GM23248 (cell line): ENCODE measurements at regions not wholly inside any gene's neighbourhood (a gene's known extent, or its start where the extent isn't known, plus 50 kb on each side); places are given as distances from the start of the nearest gene placed in this dataset.
A peak's percentile ranks its signal among the peaks of the same experiment; 100 is the strongest.
"Not testable (repeated sequence)": the region's sequence is repeated elsewhere in the genome, so short reads cannot be mapped to it uniquely, and the experiment has no call there.

Experiments used
- DNase-seq: peaks from one replicate; pipeline ENCODE4 v3.0.0-alpha.2; 2015
- H2AFZ ChIP-seq: fragments of 200-600 bp; sonication (generic); 2 replicates; pipeline ENCODE4 v1.6.1; 2016; ENCODE audit warnings: antibody characterized with exemption
- H3F3A ChIP-seq: fragments of 200-600 bp; sonication (generic); 2 replicates; pipeline ENCODE4 v1.6.1; 2016; ENCODE audit warnings: mild to moderate bottlenecking, antibody characterized with exemption, mixed run types; ENCODE audit not compliant: insufficient read depth
- H3K27ac ChIP-seq: fragments of 200-600 bp; sonication (generic); 2 replicates; pipeline ENCODE4 v1.5.1; 2016; ENCODE audit warnings: mild to moderate bottlenecking
- H3K27me3 ChIP-seq: fragments of 200-600 bp; sonication (generic); replicated peaks from 2 replicates; pipeline ENCODE4 v1.6.1; 2016; ENCODE audit warnings: mild to moderate bottlenecking; ENCODE audit not compliant: insufficient read depth
- H3K36me3 ChIP-seq: fragments of 200-600 bp; sonication (generic); 2 replicates; pipeline ENCODE4 v1.6.1; 2016; ENCODE audit warnings: low read depth, mild to moderate bottlenecking
- H3K4me1 ChIP-seq: fragments of 200-600 bp; sonication (generic); 2 replicates; pipeline ENCODE4 v1.6.1; 2016; ENCODE audit warnings: mild to moderate bottlenecking; ENCODE audit not compliant: insufficient read depth
- H3K4me2 ChIP-seq: fragments of 200-600 bp; sonication (generic); one replicate; pipeline ENCODE4 v1.6.1; 2016; ENCODE audit warnings: mild to moderate bottlenecking; ENCODE audit not compliant: unreplicated experiment
- H3K4me3 ChIP-seq: fragments of 200-600 bp; sonication (generic); 2 replicates; pipeline ENCODE4 v1.5.1; 2016; ENCODE audit warnings: mild to moderate bottlenecking
- H3K79me2 ChIP-seq: fragments of 200-600 bp; sonication (generic); 2 replicates; pipeline ENCODE4 v1.6.1; 2016; ENCODE audit warnings: mild to moderate bottlenecking; ENCODE audit not compliant: insufficient read depth
- H3K9ac ChIP-seq: fragments of 200-600 bp; sonication (generic); 2 replicates; pipeline ENCODE4 v1.6.1; 2016; ENCODE audit warnings: mild to moderate bottlenecking
- H3K9me2 ChIP-seq: fragments of 200-600 bp; sonication (generic); 2 replicates; pipeline ENCODE4 v1.6.1; 2016; ENCODE audit warnings: mixed run types, mild to moderate bottlenecking, moderate library complexity; ENCODE audit not compliant: insufficient read depth
- H3K9me3 ChIP-seq: fragments of 200-600 bp; sonication (generic); one replicate; pipeline ENCODE4 v1.6.1; 2017; ENCODE audit warnings: low read depth
- H4K20me1 ChIP-seq: fragments of 200-600 bp; sonication (generic); 2 replicates; pipeline ENCODE4 v1.6.0; 2016; ENCODE audit not compliant: insufficient read depth
- EZH2 ChIP-seq: fragments of 200-600 bp; sonication (generic); IDR thresholded peaks from 2 replicates; pipeline ENCODE4 v1.6.1; 2018; ENCODE audit warnings: antibody characterized with exemption, mild to moderate bottlenecking; ENCODE audit not compliant: insufficient read depth, poor library complexity, severe bottlenecking
- EZH2phosphoT487 ChIP-seq: fragments of 200-600 bp; sonication (generic); IDR thresholded peaks from 2 replicates; pipeline ENCODE4 v1.6.1; 2018; ENCODE audit warnings: antibody characterized with exemption, moderate library complexity, mild to moderate bottlenecking, low read depth; ENCODE audit not compliant: insufficient read depth
- WGBS, 2 experiments: methylation state at CpG; one replicate each; pipeline ENCODE4 v1.1.6; 2015 to 2017; ENCODE audit warnings: low lambda C conversion rate in 2 of 2, low coverage in 1 of 2; ENCODE audit errors: missing lambda C conversion rate in 2 of 2; 5-methylcytosine and 5-hydroxymethylcytosine counted together
- in situ Hi-C: fragments of 300-500 bp; cut with MboI; formaldehyde crosslinking; loops from 2 replicates; pipeline ENCODE4 v1.15.0; 2020

DNA sequence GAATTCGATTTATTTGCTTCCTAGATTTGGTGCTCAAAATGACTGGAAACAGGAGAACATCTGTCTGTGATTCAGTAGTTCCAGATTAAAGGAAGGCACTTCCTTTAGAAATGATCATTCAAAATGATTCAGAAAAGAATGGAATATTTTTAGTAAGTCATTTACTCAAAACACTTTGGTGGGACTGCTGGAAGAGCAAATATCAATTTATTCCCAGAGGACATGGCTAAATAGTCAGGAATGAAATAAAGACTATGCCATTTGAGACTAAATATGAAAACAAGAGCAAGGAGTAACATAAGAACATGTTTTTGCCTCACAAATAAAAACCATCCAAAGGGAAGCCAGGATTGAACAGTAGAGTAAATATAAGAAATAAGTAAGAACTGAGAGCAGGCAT, 138.6 kb upstream of the RASA1 start:
- no peak overlapping the region for H3K4me3 ChIP-seq
- no peaks in the 10 kb centered on the region for H3K79me2 ChIP-seq
- no peaks in the 10 kb centered on the region for H3K9me3 ChIP-seq
- TF ChIP-seq EZH2 (no peak), EZH2phosphoT487 (no peak)
- H3K4me2 ChIP-seq, result peak overlapping the region; percentile 61
- H3K9me2 ChIP-seq, result no peaks in the 10 kb centered on the region; the same call in 1 of the 2 replicates
- no peaks in the 10 kb centered on the region for H3K27me3 ChIP-seq
- H3K27ac ChIP-seq, result peak overlapping the region; percentile 79
- H4K20me1 ChIP-seq, result no peaks in the 10 kb centered on the region
- peaks cover 57% of the 10 kb centered on the region for H3K4me1 ChIP-seq
- peak overlapping the region; percentile 25 for H2AFZ ChIP-seq
- H3K9ac ChIP-seq, result no peak overlapping the region
- H3F3A ChIP-seq, result peaks cover 35% of the 10 kb centered on the region
- 27 to 45% methylated on average over 1 of the region's 1 CpG for WGBS, 2 experiments
- peak; percentile 20 for DNase-seq
- no peaks in the 10 kb centered on the region for H3K36me3 ChIP-seq
- in situ Hi-C loops, result no loop called here

GRCh38 chr5:87132696-87133095, 135.0 kb upstream of the RASA1 start:
- TF ChIP-seq EZH2, result no peak
- TF ChIP-seq EZH2phosphoT487, result no peak
- no peak overlapping the region for H2AFZ ChIP-seq

DNA sequence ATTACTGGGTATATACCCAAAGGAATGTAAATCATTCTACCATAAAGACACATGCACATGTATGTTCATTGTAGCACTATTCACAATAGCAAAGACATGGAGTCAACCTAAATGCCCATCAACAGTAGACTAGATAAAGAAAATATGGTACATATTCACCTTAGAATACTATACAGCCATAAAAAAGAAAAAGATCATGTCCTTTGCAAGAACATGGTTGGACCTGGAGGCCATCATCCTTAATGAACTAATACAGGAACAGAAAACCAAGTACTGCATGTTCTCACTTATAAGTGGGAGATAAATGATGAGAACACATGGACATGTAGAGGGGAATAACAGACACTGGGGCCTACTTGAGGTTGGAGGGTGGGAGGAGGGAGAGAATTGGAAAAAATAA, 133.2 kb upstream of the RASA1 start:
- not testable (repeated sequence) for DNase-seq, H3K27me3 ChIP-seq

More at GRCh38 chr5:87132696-87133095, 135.0 kb upstream of the RASA1 start:
- Histone ChIP-seq H3K79me2 (no peaks in the 10 kb centered on the region), H3K9me2 (no peaks in the 10 kb centered on the region; the same call in 1 of the 2 replicates), H4K20me1 (no peaks in the 10 kb centered on the region), H3F3A (peaks cover 17% of the 10 kb centered on the region), H3K9me3 (no peaks in the 10 kb centered on the region), H3K4me1 (peaks cover 42% of the 10 kb centered on the region), H3K4me2 (no peak overlapping the region), H3K27me3 (no peaks in the 10 kb centered on the region), H3K27ac (no peak overlapping the region), H3K9ac (no peak overlapping the region), H3K4me3 (no peak overlapping the region), H3K36me3 (no peaks in the 10 kb centered on the region)
- peak; percentile 30 for DNase-seq
- in situ Hi-C loops, result no loop called here

DNA sequence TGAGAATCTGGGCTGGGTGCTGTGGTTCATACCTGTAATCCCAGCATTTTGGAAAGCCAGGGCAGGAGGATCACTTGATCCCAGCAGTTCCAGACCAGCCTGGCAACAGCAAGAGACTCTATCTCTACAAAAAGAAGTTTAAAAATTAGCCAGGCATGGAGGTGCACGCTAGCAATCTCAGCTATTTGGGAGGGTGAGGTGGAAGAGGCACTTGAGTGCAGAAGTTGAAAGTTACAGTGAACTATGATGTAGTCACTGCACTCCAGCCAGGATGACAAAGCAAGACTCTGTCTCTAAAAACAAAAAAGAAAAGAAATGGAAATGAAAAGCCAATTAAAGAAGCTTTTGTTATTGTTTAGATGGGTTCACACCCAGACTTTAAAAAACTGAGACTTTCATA, 131.6 kb upstream of the RASA1 start:
- peak overlapping the region; percentile 30 for H3K9ac ChIP-seq
- H3F3A ChIP-seq, result 0 out of 2 replicates have a peak, but pooled peaks cover 10% of the 10 kb centered on the region
- no peaks in the 10 kb centered on the region for H4K20me1 ChIP-seq
- peak overlapping the region; percentile 72 for H2AFZ ChIP-seq
- peaks cover 38% of the 10 kb centered on the region for H3K4me1 ChIP-seq
- no peaks in the 10 kb centered on the region for H3K79me2 ChIP-seq
- no peaks in the 10 kb centered on the region for H3K27me3 ChIP-seq
- TF ChIP-seq EZH2, result no peak
- TF ChIP-seq EZH2phosphoT487, result no peak
- in situ Hi-C loops, result no loop called here
- WGBS, 2 experiments, result 3 to 8% methylated on average over 1 of the region's 1 CpG
- H3K4me3 ChIP-seq, result no peak overlapping the region
- H3K4me2 ChIP-seq, result peak overlapping the region; percentile 38
- DNase-seq, result peak; percentile 57
- peak overlapping the region; percentile 34 for H3K27ac ChIP-seq
- no peaks in the 10 kb centered on the region; the same call in 1 of the 2 replicates for H3K9me2 ChIP-seq
- H3K9me3 ChIP-seq, result no peaks in the 10 kb centered on the region
- H3K36me3 ChIP-seq, result no peaks in the 10 kb centered on the region

More for the DNA sequence above, 133.2 kb upstream of the RASA1 start:
- H3K9ac ChIP-seq, H3K9me2 ChIP-seq, in situ Hi-C loops, H3K4me3 ChIP-seq, H3K79me2 ChIP-seq, H3K27ac ChIP-seq, H3K4me2 ChIP-seq, H4K20me1 ChIP-seq, H3K36me3 ChIP-seq, H2AFZ ChIP-seq, H3K9me3 ChIP-seq: not testable (repeated sequence)
- Histone ChIP-seq H3K4me1 (peaks cover 39% of the 10 kb centered on the region), H3F3A (0 out of 2 replicates have a peak, but pooled peaks cover 10% of the 10 kb centered on the region)

- no peaks in the 10 kb centered on the region for H3K9me2 ChIP-seq
- no peak for DNase-seq
- no peaks in the 10 kb centered on the region for H3K36me3 ChIP-seq
- H3F3A ChIP-seq, result 0 out of 2 replicates have a peak, but pooled peaks cover 10% of the 10 kb centered on the region
- H4K20me1 ChIP-seq, result no peaks in the 10 kb centered on the region
- in situ Hi-C loops, result no loop called here
- H3K9ac ChIP-seq, result peak overlapping the region; percentile 30
- H3K4me1 ChIP-seq, result peaks cover 41% of the 10 kb centered on the region
- TF ChIP-seq EZH2 (no peak), EZH2phosphoT487 (no peak)
- H3K79me2 ChIP-seq, result no peaks in the 10 kb centered on the region
- H3K27me3 ChIP-seq, result no peaks in the 10 kb centered on the region
- no peak overlapping the region for H3K4me3 ChIP-seq
- H3K9me3 ChIP-seq, result no peaks in the 10 kb centered on the region
- peak overlapping the region; percentile 72 for H2AFZ ChIP-seq
- H3K4me2 ChIP-seq, result peak overlapping the region; percentile 38
- WGBS, 2 experiments, result 94 to 96% methylated on average over 1 of the region's 1 CpG
- peak overlapping the region; percentile 34 for H3K27ac ChIP-seq
These were observed 130.9 kb upstream of the RASA1 start for GRCh38 chr5:87136733-87137132.
